Hematopoietic multipotent progenitor cell treated with erythropoietin and hydrocortisone succinate and interleukin-3 and kit ligand, for 17 days (in vitro differentiated cells): ENCODE measurements at regions not wholly inside any gene's neighbourhood (a gene's known extent, or its start where the extent isn't known, plus 50 kb on each side); places are given as distances from the start of the nearest gene placed in this dataset.
"Not testable (repeated sequence)": the region's sequence is repeated elsewhere in the genome, so short reads cannot be mapped to it uniquely, and the experiment has no call there.

Experiments
- DNase-seq: peaks from one replicate; pipeline ENCODE4 v3.0.0-alpha.2; 2015; ENCODE audit warnings: low spot score

DNA sequence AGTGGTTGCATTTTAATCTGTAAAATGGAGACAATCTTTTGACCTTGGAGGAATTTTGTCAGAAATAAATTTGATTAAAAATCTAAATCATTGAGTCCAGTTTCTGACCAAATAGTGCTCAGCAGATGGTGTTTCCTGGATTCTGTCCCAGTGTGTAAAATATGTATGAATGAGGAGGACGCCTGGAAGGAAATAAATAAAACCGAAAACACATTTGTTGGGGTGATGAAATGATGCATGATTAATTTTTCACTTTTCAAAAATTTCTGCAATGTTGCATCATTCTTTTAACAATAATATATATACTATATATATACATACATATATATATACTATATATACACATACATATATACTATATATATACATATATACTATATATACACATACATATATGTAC lies 261.1 kb upstream of the TRIB2 start:
- DNase-seq = peak; percentile 16

DNA sequence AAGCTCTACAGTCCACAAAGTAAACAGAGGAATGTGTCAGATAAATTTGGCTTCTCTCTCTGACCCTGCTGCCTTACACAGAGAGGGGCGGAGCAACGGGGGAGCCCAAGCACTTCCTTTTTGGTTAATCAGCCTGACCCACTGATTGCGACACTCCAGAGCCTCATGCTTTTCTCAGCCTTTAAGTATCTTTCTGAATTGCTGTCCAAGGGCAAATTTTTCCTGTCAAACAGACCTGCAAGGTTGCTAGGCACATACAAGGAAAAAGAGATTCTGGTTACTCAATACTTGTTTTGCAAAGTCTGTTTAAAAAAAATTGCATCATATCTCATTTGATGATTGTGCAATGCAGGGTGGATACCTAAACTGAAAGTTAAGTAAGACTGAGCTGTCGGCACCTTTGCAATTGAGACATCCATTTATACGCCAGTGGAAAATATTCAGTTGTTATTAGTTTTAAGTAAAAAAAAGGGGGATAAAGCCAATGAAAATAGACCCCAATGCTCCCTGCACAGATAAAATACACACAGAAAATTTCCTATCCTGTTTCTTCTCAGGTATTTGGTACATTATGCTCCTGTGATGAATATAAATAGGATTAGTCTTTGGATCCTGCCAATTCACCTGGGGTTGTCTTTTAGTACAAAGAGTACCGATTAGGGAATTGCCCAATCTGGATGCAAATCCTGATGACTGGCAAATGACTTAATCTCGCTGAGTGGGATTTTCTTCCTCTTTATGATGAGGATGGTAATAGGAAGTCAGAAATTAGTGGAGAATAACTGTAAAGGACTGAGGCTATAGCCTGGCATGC lies 260.2 kb upstream of the TRIB2 start:
- peak; percentile 69 for DNase-seq

DNA sequence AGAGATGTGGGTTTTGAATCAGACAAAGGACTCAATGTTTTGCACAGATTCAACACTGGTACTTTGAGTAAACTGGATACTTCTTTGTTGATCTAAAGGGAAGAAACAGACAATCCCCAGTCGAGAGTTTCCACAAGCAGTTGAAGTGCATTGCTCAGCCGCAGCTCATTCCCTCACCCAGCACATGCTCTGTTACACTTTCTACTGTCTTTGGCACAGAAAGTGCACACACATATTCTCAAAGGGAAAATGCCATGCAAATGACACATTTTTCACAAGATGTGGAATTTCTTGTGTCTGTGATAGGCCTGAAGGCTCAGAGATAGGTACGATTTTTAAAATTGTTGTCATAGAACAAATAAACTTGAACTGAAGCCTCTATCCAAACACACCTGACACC lies 258.9 kb upstream of the TRIB2 start:
- DNase-seq = no peak

DNA sequence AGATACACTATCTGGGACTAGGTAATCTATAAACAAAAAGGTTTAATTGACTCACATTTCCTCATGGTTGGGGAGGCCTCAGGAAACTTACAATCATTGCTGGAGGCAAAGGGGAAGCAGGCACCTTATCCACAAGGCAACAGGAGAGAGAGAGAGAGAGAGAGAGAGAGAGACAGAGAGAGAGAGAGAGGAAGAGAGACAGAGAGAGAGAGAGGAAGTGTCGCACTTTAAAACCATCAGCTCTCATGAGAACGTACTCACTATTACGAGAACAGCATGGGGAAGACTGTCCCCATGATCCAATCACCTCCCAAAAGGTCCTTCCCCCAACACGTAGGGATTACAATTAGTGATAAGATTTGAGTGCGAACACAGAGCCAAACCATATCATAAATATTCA lies 253.5 kb upstream of the TRIB2 start:
- DNase-seq = no peak

GRCh38 chr2:12465631-12466135 lies 251.1 kb upstream of the TRIB2 start:
- no peak for DNase-seq

DNA sequence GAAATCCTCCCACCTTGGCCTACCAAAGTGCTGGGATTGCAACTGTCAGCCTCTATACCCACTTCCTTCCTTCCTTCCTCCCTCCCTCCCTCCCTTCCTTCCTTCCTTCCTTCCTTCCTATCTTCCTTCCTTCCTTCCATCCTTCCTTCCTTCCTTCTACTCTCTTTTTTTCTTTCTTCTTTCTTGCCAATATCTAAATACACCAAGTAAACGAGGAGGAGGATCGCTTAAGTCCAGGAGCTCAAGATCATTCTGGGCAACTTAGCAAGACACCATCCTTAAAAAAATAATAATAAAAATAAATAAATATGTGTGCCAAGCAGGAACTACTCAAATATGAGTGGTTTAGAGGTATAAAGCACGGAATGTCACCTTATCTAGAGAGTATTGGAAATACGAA lies 249.4 kb upstream of the TRIB2 start:
- no peak for DNase-seq

DNA sequence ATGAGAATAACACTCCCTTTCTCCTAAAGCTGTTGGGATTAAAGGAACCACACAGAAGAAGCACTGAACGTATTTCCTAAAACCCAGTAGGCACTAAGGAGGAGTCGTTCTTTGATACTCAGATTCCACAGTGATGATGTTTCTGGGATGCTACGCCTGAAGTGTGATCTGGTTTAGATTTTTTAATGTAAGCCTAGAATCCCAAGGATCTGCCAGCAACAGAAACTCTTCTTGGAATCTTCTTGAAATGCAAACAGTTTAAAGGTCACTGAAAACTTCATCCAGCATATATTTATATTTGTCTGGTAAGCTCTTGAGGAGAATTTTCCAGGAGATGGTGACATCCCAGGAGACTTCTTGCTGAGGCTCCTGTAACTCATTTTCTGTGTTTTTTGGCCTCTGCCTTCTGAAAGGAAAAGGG lies 247.6 kb upstream of the TRIB2 start:
- no peak for DNase-seq

DNA sequence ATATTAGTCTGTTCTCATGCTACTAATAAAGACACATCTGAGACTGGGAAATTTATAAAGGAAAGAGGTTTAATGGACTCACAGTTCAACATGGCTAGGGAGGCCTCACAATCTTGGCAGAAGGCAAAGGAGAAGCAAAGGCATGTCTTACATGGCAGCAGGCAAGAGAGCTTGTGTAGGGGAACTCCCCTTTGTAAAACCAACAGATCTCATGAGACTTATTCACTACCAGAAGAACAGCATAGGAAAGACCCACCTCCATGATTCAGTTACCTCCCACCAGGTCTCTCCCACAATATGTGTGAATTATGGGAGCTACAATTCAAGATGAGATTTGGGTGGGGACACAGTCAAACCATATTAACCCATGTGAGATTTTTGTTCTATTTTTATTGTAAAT lies 244.5 kb upstream of the TRIB2 start:
- DNase-seq = not testable (repeated sequence)

DNA sequence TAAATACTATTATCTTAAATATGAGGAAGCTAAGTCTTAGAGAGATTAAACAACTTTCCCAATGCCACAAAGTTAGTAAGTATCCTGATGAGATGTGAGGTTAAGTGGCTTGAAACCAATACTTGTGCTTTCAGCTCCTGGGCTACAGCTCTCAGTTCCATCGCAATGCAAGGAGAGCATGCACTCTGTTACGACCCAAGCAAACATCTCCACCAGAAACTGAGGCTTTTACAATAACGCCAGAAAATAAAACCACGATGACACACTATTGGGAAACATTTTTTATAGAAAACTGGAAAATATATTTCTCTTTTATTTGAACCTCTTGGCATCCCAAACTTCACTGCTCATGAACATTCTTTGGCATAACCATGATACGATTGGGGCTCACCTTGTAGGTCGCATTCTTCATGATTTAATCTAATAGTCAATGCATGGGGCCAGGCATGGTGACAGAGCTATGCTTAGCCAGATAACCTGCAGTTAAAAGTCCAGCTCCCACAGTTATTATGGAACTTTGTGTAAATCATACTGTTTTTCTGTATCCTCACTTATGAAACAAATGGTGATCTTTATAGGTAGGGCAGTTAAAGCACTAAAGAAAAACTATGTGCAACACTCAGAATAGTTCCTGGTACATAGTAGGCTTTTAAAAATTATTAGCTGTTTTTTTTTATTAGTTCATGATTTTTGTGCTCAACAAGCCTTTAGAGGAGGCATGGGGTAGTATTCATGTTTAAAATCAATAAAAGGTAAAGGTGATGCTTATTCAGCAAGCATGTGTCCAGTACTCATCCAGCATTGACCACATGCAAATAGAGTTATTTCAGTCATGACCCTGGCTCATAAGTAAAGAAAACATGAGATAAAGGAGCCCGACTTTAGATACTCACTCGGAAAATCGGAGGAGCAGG lies 238.3 kb upstream of the TRIB2 start:
- DNase-seq = no peak

DNA sequence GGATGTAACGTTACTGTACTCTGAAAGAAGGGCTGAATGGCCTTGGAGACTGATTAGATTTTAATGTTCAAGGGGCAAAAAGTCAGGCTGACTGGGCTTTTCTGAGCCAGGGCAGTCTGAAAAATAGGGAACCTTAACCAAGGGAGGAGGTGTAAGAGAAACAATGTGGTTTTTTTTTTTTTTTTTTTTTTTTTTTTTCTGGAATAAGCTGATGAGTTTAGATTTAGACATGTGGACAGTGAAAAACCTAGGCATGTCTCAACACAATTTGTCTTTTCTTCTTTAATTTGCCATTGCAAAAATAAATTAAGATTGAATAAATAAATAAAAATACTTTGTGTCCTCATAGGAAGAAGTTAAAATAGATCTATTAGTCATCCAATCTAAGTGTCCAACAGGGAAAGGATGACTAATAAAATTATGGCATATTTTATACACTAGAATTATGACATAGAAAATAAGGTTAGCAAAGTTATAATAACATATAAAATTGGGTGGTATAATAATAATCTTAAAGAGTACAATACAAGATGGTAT lies 237.6 kb upstream of the TRIB2 start:
- no peak for DNase-seq

DNA sequence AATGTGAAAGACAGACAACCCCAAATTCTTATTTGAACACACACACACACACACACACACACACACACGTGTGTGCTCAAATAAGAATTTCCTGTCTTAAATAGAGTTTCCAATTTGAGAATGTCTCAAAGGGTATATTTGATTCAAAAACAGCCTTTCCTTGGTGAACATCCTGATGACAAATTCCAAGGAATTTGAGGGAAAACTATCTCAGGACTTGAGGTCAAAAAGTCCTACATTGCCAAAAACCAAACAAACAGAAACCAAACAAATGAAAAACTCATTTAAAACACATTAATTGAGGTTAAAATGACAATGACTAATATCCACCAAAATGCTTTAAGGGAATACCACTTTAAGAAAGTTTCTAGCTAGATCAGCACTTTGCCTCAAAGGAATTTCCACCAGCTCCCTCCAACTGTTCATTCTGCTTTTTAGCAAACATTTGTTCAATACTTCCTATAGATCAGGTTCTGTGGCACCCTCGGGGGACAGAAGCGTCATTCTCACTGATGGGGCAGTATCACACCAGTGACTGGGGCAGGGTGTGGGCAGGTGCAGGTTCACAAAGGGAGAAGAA lies 232.1 kb upstream of the TRIB2 start:
- DNase-seq = no peak

GRCh38 chr2:12486205-12487118 lies 230.3 kb upstream of the TRIB2 start:
- no peak for DNase-seq

- no peak for DNase-seq
Measured at GRCh38 chr2:12487253-12488004, 229.3 kb upstream of the TRIB2 start.

GRCh38 chr2:12488352-12489318 lies 228.1 kb upstream of the TRIB2 start:
- DNase-seq = no peak

- no peak for DNase-seq
Measured at GRCh38 chr2:12490641-12491040, 226.1 kb upstream of the TRIB2 start.

- DNase-seq = not testable (repeated sequence)
Measured at GRCh38 chr2:12492360-12492759, 224.4 kb upstream of the TRIB2 start.

GRCh38 chr2:12493031-12493513 lies 223.7 kb upstream of the TRIB2 start:
- no peak for DNase-seq

- DNase-seq = no peak
Measured at GRCh38 chr2:12495247-12495868, 221.4 kb upstream of the TRIB2 start.

- DNase-seq = no peak
Measured at GRCh38 chr2:12498286-12498685, 218.4 kb upstream of the TRIB2 start.
